ENCODE measurements at regions not wholly inside any gene's neighbourhood (a gene's known extent, or its start where the extent isn't known, plus 50 kb on each side); places are given as distances from the start of the nearest gene placed in this dataset.

DNA sequence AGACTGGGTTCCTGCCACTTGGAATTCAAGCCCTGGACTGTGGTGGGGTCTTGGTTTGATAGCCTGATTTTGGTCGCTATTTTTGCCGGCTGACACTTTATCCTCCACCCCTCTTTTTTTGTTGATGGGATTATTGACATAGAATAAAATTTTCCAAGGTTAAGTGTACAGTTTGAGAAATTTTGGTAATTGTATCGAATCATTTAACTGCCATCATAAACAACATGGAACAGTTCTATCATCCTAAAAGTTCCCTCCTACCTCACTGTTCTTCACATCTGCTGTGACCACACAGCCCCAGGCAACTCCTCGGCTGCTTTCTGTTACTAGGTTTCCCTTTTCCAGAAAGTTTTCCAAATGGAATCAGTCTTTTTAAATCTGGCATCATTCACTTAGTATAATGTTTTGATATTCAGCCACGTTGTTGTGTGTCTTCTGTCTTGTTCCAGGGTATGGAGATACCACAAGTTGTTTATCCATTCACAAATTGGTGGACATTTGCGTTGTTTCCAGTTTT lies 50.6 kb upstream of the STEAP1B start:
- no peak overlapping the region for H3K4me3 ChIP-seq (ENCODE audit: low read depth, low read length)
- TF ChIP-seq, protein P1, sequence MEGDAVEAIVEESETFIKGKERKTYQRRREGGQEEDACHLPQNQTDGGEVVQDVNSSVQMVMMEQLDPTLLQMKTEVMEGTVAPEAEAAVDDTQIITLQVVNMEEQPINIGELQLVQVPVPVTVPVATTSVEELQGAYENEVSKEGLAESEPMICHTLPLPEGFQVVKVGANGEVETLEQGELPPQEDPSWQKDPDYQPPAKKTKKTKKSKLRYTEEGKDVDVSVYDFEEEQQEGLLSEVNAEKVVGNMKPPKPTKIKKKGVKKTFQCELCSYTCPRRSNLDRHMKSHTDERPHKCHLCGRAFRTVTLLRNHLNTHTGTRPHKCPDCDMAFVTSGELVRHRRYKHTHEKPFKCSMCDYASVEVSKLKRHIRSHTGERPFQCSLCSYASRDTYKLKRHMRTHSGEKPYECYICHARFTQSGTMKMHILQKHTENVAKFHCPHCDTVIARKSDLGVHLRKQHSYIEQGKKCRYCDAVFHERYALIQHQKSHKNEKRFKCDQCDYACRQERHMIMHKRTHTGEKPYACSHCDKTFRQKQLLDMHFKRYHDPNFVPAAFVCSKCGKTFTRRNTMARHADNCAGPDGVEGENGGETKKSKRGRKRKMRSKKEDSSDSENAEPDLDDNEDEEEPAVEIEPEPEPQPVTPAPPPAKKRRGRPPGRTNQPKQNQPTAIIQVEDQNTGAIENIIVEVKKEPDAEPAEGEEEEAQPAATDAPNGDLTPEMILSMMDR (IDR thresholded peaks at IDR 0.05; ENCODE audit: low read depth, low read length, missing control alignments), result no peak
- in situ Hi-C loops (cut with HindIII; ENCODE audit: low sequenced_read_pairs), result no loop called here
- no peak for DNase-seq (ENCODE audit: low read depth)

DNA sequence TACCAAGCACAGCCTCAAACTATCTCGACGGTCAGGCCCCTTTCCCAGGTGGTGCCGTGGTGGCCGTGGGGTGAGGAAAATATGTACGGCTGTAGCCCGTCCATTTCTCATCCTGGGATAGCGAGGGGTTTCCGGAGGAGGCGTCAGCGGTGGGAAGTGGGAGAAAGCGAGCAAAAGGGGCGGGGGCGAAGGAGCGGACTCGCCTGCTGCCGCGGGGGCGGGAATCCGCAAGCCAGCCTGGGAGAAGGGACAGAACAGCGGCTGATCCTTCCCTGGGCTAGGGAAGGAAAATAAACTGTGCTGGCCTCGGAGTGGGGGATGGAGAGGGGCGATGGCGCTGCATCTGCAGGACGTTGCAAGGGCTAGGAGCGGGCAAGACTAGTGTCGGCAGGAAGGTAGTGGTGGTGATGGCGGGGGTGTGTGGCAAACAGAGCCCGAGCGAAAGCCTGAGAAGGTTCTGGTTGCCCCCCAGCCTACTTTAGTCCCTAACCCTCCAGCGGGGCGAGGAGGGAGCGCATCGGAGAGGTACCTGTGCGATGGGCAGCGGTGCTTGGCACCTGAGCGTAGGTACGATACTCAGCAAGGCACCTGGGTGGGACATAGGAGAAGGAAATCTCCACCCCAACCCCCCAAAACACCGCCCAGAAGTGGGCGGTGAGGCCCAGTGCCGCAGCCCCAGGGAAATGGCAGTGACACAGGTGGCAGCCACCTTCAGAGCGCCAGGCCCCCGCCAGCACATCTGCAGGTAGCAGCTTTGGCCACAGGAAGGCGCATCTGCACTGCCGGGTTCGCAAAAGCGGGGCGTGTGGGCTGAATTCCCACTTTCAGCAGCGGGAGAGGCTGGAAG lies 49.9 kb upstream of the STEAP1B start:
- TF ChIP-seq, protein P1 (IDR thresholded peaks at IDR 0.05; ENCODE audit: low read depth, low read length, missing control alignments), result peak; percentile 56
- DNase-seq (ENCODE audit: low read depth), result no peak
- peak overlapping the region; percentile 45 for H3K4me3 ChIP-seq (ENCODE audit: low read depth, low read length)
- in situ Hi-C loops (cut with HindIII; ENCODE audit: low sequenced_read_pairs), result no loop called here

Data from astrocyte of the cerebellum (primary cell).